ENCODE measurements at regions not wholly inside any gene's neighbourhood (a gene's known extent, or its start where the extent isn't known, plus 50 kb on each side); places are given as distances from the start of the nearest gene placed in this dataset.

GRCh38 chr9:75201480-75202209 lies 113.3 kb downstream of the OSTF1 start:
- TF ChIP-seq PHF8 (CRISPR knock-in tag; IDR thresholded peaks at IDR 0.05) (no peak), SP1 (IDR thresholded peaks at IDR 0.05) (no peak), SP1 (CRISPR knock-in tag; IDR thresholded peaks at IDR 0.05) (no peak)
